ENCODE measurements at regions not wholly inside any gene's neighbourhood (a gene's known extent, or its start where the extent isn't known, plus 50 kb on each side); places are given as distances from the start of the nearest gene placed in this dataset.

DNA sequence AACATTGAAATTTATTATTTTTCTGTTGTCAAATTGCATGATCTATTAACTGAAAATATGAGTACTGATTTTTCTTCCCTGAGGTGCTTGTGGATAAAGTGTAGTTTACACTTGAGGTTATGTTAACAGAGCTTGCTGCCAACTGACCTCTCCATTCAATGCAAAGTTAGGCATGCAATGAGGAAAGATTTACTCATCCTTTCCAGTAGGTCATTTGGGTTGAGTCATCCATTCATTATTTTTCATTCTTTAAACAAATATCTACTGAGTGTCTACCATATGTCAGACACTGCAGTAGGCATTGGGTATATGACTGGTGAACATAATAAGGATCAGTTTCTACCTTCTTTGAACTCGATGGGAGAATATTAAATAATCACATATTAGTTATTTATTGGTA is 604.1 kb downstream of the EDEM1 start:
- TF ChIP-seq, protein P1, sequence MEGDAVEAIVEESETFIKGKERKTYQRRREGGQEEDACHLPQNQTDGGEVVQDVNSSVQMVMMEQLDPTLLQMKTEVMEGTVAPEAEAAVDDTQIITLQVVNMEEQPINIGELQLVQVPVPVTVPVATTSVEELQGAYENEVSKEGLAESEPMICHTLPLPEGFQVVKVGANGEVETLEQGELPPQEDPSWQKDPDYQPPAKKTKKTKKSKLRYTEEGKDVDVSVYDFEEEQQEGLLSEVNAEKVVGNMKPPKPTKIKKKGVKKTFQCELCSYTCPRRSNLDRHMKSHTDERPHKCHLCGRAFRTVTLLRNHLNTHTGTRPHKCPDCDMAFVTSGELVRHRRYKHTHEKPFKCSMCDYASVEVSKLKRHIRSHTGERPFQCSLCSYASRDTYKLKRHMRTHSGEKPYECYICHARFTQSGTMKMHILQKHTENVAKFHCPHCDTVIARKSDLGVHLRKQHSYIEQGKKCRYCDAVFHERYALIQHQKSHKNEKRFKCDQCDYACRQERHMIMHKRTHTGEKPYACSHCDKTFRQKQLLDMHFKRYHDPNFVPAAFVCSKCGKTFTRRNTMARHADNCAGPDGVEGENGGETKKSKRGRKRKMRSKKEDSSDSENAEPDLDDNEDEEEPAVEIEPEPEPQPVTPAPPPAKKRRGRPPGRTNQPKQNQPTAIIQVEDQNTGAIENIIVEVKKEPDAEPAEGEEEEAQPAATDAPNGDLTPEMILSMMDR (IDR thresholded peaks at IDR 0.05; ENCODE audit: insufficient read depth, low read length) = no peak
- no peak overlapping the region for H3K4me3 ChIP-seq (ENCODE audit: low read depth, low read length)
- peak; percentile 1 for DNase-seq (ENCODE audit: low read depth)

DNA sequence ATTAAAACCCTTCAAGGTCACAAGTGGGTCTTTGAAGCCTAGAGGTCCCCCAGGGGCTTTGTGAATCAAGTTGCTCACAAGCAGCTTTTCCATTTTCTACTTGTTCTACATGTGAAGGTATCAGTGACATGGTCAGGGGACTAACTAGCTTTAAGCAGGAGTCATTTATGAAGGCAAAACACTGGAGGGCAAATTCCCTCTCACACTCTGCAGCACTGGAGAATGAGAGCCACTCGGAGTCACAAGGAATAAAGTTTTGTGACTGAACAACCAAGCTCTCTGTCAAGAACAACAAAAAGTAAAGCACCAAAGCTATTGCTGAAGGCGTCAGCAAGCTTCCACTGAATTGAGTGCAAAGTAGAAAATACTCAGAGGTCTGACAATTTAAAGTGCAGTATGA is 609.0 kb downstream of the EDEM1 start:
- TF ChIP-seq, protein P1 (IDR thresholded peaks at IDR 0.05; ENCODE audit: insufficient read depth, low read length) = no peak
- no peak overlapping the region for H3K4me3 ChIP-seq (ENCODE audit: low read depth, low read length)
- DNase-seq (ENCODE audit: low read depth) = no peak

DNA sequence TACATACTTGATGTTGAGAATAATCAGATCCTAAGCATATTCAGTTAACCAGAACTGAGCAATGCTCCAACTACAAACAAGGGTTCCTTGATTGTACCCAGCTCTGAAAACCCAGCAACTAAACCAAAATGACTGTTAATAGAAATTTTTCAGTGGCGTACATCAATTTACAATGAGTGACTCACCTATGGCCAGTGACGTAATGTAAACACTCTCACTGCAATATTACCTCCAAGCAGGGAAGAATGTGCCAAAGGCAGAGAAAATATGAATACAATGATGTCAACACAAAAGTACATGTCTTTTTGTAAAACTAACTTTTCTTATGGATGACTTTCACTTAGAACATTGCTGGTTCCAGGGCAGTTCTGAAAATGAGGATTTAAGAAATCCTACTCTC is 611.3 kb downstream of the EDEM1 start:
- no peak overlapping the region for H3K4me3 ChIP-seq (ENCODE audit: low read depth, low read length)
- TF ChIP-seq, protein P1 (IDR thresholded peaks at IDR 0.05; ENCODE audit: insufficient read depth, low read length) = no peak
- no peak for DNase-seq (ENCODE audit: low read depth)

DNA sequence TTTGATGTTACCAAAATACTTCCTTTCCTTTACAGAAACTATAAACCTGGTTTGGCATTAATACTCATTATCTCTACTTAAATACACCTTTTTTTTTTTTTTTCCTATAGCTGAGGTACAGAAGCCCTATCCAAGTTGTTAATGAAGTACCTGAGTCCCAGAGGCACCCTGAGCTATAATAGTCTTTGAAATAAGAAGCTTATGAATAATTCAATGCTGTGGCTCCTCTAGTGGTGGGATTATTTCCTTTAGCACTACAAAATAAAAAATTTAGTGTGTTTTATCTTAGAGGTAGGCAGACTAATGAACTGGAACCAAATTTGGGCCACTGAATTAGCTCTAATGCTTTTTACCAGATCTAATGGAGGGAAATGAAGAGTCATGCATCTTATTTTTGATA is 611.9 kb downstream of the EDEM1 start:
- TF ChIP-seq, protein P1 (IDR thresholded peaks at IDR 0.05; ENCODE audit: insufficient read depth, low read length) = no peak
- no peak overlapping the region for H3K4me3 ChIP-seq (ENCODE audit: low read depth, low read length)
- no peak for DNase-seq (ENCODE audit: low read depth)

DNA sequence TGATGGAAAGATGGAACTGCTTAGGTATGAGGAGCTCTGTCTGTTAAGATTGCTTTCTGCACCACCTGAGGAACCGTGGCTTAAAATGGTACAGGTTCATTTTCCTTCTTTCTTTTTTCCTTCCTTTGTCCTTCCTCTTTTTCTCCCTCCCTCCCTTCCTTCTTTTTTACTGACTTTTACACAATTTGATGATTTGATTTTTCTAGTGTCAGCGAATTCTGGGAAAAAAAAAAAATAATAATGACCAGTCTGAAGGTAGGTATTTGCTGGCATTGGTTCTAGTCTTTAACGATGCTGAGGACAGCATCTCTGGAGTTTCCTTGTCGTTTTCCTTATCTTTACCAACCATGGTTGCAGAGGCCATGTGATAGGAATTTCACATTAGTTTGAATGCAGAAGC is 613.5 kb downstream of the EDEM1 start:
- no peak for DNase-seq (ENCODE audit: low read depth)
- H3K4me3 ChIP-seq (ENCODE audit: low read depth, low read length) = no peak overlapping the region
- TF ChIP-seq, protein P1 (IDR thresholded peaks at IDR 0.05; ENCODE audit: insufficient read depth, low read length) = no peak

DNA sequence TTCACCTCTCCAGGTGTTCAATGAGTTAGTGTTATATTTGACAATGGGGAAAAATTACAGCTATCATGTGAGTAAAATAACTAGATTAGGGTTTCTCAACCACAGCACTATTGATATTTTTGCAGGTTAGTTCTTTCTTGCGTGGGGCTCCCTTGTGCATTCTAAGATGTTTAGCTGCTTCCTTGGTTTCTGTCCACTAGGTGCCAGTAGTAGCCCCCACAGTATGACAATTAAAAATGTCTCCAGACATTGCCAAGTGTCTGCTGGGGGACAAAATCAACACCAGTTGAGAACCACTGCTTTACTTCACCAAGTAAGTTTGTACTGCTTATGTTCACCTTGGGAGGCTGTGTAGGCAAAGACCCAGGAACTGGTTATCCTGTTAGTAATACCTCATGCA is 618.7 kb downstream of the EDEM1 start:
- TF ChIP-seq, protein P1 (IDR thresholded peaks at IDR 0.05; ENCODE audit: insufficient read depth, low read length) = no peak
- no peak for DNase-seq (ENCODE audit: low read depth)

DNA sequence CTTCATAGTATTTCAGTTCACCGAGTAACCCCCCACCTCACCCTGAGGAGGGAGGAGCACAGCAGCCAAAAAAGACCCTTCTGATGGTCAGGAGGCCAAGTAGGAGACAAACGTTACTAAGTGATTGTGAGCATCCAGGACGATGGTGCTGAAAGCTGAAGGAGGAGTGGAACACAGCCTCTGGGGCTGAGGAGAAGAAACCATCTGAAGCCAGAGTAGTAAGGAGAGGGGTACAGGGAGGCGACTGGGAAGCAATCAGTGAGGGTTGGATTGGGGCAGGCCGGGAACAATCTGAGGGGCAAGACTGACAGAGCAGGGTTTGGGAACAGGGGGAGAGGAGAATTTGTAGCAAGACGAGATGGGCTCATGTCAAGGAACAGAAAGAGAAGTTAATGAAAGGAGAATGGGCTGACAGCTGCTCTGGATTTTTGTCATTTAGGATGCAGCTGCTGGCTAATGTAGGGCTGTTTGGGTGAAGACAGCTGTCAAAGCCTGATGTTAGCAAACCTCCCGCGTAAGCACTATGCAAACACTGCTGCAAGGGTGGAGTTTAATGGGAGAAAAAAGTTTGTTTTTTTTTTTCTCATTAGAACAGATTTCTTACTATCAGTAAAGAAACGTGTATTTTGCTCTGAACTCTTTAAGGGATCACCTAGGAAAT is 622.2 kb downstream of the EDEM1 start:
- TF ChIP-seq, protein P1 (IDR thresholded peaks at IDR 0.05; ENCODE audit: insufficient read depth, low read length) = no peak
- H3K4me3 ChIP-seq (ENCODE audit: low read depth, low read length) = no peak overlapping the region
- DNase-seq (ENCODE audit: low read depth) = no peak

More for the DNA sequence above, 618.7 kb downstream of the EDEM1 start:
- no peak overlapping the region for H3K4me3 ChIP-seq (ENCODE audit: low read depth, low read length)
